ENCODE measurements at regions not wholly inside any gene's neighbourhood (a gene's known extent, or its start where the extent isn't known, plus 50 kb on each side); places are given as distances from the start of the nearest gene placed in this dataset.
"Not testable (repeated sequence)": the region's sequence is repeated elsewhere in the genome, so short reads cannot be mapped to it uniquely, and the experiment has no call there.

- Mint-ChIP-seq H3K27ac (ENCODE audit: unreplicated experiment) (no peak overlapping the region), H3K4me3 (ENCODE audit: unreplicated experiment) (no peak overlapping the region), H3K9me3 (ENCODE audit: unreplicated experiment) (no peaks in the 10 kb centered on the region), H3K27me3 (ENCODE audit: insufficient read depth, unreplicated experiment) (peaks cover 9% of the 10 kb centered on the region), H3K36me3 (ENCODE audit: insufficient read depth, unreplicated experiment) (no peaks in the 10 kb centered on the region), H3K4me1 (ENCODE audit: low read depth, unreplicated experiment) (no peaks in the 10 kb centered on the region)
- no peaks in the 10 kb centered on the region for H3K9me3 ChIP-seq
- POLR2A ChIA-PET = no interaction called here
- H3K36me3 ChIP-seq (ENCODE audit: control insufficient read depth, insufficient read depth, low read length) = no peaks in the 10 kb centered on the region
- DNase-seq = no peak
- CTCF ChIA-PET = no interaction called here
- intact Hi-C loops (cut with micrococcal nuclease; ENCODE audit: unreplicated experiment) = no loop called here
- no peaks in the 10 kb centered on the region for H3K4me1 ChIP-seq
- no TSS peak for BruUV-seq (replicated peaks)
- TF ChIP-seq CTCF (IDR thresholded peaks at IDR 0.05; ENCODE audit: insufficient read depth in 1 of 2, low read depth in 1 of 2, low read length in 1 of 2, severe bottlenecking in 1 of 2, unreplicated experiment in 1 of 2) = no peak
- no peak overlapping the region for H3K4me3 ChIP-seq (ENCODE audit: low read depth, low read length)
- H3K27me3 ChIP-seq (replicated peaks; ENCODE audit: control insufficient read depth, insufficient read depth, low read length) = no peaks in the 10 kb centered on the region
Measured at GRCh38 chr9:119873877-119874276, 504.6 kb upstream of the BRINP1 start.

DNA sequence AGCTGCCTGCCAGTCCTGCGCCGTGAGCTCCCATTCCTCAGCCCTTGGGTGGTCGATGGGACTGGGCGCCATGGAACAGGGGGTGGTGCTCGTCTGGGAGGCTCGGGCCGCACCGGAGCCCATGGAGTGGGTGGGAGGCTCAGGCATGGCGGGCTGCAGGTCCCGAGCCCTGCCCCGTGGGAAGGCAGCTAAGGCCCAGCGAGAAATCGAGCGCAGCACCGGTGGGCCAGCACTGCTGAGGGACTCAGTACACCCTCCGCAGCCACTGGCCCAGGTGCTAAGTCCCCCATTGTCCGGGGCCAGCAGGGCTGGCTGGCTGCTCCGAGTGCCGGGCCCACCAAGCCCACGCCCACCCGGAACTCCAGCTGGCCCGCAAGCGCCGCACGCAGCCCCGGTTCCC lies 501.0 kb upstream of the BRINP1 start:
- BruUV-seq (replicated peaks); intact Hi-C loops (cut with micrococcal nuclease; ENCODE audit: unreplicated experiment); H3K9me3 ChIP-seq; H3K27me3 Mint-ChIP-seq (ENCODE audit: insufficient read depth, unreplicated experiment); H3K4me3 Mint-ChIP-seq (ENCODE audit: unreplicated experiment); DNase-seq; H3K4me3 ChIP-seq (ENCODE audit: low read depth, low read length); CTCF ChIA-PET; H3K4me1 ChIP-seq; POLR2A ChIA-PET; H3K36me3 ChIP-seq (ENCODE audit: control insufficient read depth, insufficient read depth, low read length); H3K9me3 Mint-ChIP-seq (ENCODE audit: unreplicated experiment); H3K4me1 Mint-ChIP-seq (ENCODE audit: low read depth, unreplicated experiment); H3K27me3 ChIP-seq (replicated peaks; ENCODE audit: control insufficient read depth, insufficient read depth, low read length); H3K36me3 Mint-ChIP-seq (ENCODE audit: insufficient read depth, unreplicated experiment); H3K27ac Mint-ChIP-seq (ENCODE audit: unreplicated experiment): not testable (repeated sequence)

DNA sequence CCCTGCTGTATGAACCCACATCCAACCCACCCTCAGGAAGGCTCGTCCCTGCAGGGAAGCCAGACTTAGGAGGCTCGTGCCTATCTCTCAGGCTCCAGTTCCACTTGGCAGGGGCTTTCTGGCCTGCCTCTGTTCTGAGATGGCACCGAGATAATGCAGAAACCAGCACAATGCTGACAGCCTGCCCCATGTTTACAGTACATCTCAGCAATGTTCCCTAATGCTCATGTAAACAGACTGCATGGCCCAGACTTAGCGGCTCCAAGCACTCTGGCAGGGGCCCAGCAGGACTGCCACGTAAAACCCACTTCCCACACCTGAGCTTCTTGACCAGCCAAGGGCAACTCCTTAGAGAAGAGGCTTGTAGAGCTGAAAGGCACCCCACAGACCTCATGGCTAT lies 499.5 kb upstream of the BRINP1 start:
- Histone ChIP-seq H3K4me3 (ENCODE audit: low read depth, low read length) (no peak overlapping the region), H3K27me3 (replicated peaks; ENCODE audit: control insufficient read depth, insufficient read depth, low read length) (no peaks in the 10 kb centered on the region), H3K36me3 (ENCODE audit: control insufficient read depth, insufficient read depth, low read length) (no peaks in the 10 kb centered on the region), H3K9me3 (no peaks in the 10 kb centered on the region), H3K4me1 (no peaks in the 10 kb centered on the region)
- H3K36me3 Mint-ChIP-seq (ENCODE audit: insufficient read depth, unreplicated experiment) = no peaks in the 10 kb centered on the region
- intact Hi-C loops (cut with micrococcal nuclease; ENCODE audit: unreplicated experiment) = no loop called here
- ChIA-PET POLR2A (no interaction called here), CTCF (no interaction called here)
- no peak for DNase-seq
- no peak overlapping the region for H3K27ac Mint-ChIP-seq (ENCODE audit: unreplicated experiment)
- no TSS peak for BruUV-seq (replicated peaks)
- no peak overlapping the region for H3K4me3 Mint-ChIP-seq (ENCODE audit: unreplicated experiment)
- H3K4me1 Mint-ChIP-seq (ENCODE audit: low read depth, unreplicated experiment) = no peaks in the 10 kb centered on the region
- H3K27me3 Mint-ChIP-seq (ENCODE audit: insufficient read depth, unreplicated experiment) = peaks cover 6% of the 10 kb centered on the region
- H3K9me3 Mint-ChIP-seq (ENCODE audit: unreplicated experiment) = no peaks in the 10 kb centered on the region
- TF ChIP-seq CTCF (IDR thresholded peaks at IDR 0.05; ENCODE audit: insufficient read depth in 1 of 2, low read depth in 1 of 2, low read length in 1 of 2, severe bottlenecking in 1 of 2, unreplicated experiment in 1 of 2) = no peak

- H3K4me1 ChIP-seq = no peaks in the 10 kb centered on the region
- Mint-ChIP-seq H3K4me1 (ENCODE audit: low read depth, unreplicated experiment) (no peaks in the 10 kb centered on the region), H3K9me3 (ENCODE audit: unreplicated experiment) (no peaks in the 10 kb centered on the region), H3K27me3 (ENCODE audit: insufficient read depth, unreplicated experiment) (peaks cover 6% of the 10 kb centered on the region), H3K27ac (ENCODE audit: unreplicated experiment) (no peak overlapping the region), H3K4me3 (ENCODE audit: unreplicated experiment) (no peak overlapping the region), H3K36me3 (ENCODE audit: insufficient read depth, unreplicated experiment) (no peaks in the 10 kb centered on the region)
- POLR2A ChIA-PET = no interaction called here
- BruUV-seq (replicated peaks) = no TSS peak
- no peak for TF ChIP-seq CTCF (IDR thresholded peaks at IDR 0.05; ENCODE audit: insufficient read depth in 1 of 2, low read depth in 1 of 2, low read length in 1 of 2, severe bottlenecking in 1 of 2, unreplicated experiment in 1 of 2)
- H3K9me3 ChIP-seq = no peaks in the 10 kb centered on the region
- H3K36me3 ChIP-seq (ENCODE audit: control insufficient read depth, insufficient read depth, low read length) = no peaks in the 10 kb centered on the region
- no peaks in the 10 kb centered on the region for H3K27me3 ChIP-seq (replicated peaks; ENCODE audit: control insufficient read depth, insufficient read depth, low read length)
- no peak overlapping the region for H3K4me3 ChIP-seq (ENCODE audit: low read depth, low read length)
- CTCF ChIA-PET = no interaction called here
- no peak for DNase-seq
- intact Hi-C loops (cut with micrococcal nuclease; ENCODE audit: unreplicated experiment) = no loop called here
Measured at GRCh38 chr9:119861842-119862241, 492.6 kb upstream of the BRINP1 start.
